Adrenal gland (tissue), 9 donors: ENCODE measurements at regions not wholly inside any gene's neighbourhood (a gene's known extent, or its start where the extent isn't known, plus 50 kb on each side); places are given as distances from the start of the nearest gene placed in this dataset.

Source experiments
- DNase-seq, 7 donors: peaks; one replicate each; pipeline ENCODE4 v3.0.0-alpha.2; 2019 to 2020
- H3K27ac ChIP-seq, 5 donors: fragments of 200-600 bp; sonication (generic) in 4 of 5; 1 replicate in 3 of 5; 2 replicates in 2 of 5; pipeline versions ENCODE4 v1.5.1 to v1.8.0; 2016 to 2020; ENCODE audit warnings: mild to moderate bottlenecking in 1 of 5
- H3K27me3 ChIP-seq: fragments of 200-600 bp; 2 replicates; pipeline ENCODE4 v1.8.0; 2021
- H3K36me3 ChIP-seq, 2 donors: fragments of 200-600 bp; replicated peaks in 1 of 2; 1 replicate in 1 of 2; 2 replicates in 1 of 2; pipeline versions ENCODE4 v1.5.1 to v1.8.0; 2018 to 2022
- H3K4me1 ChIP-seq, 2 donors: fragments of 200-600 bp; replicated peaks in 1 of 2; 1 replicate in 1 of 2; 2 replicates in 1 of 2; pipeline versions ENCODE4 v1.5.1 to v1.8.0; 2018 to 2021
- H3K4me3 ChIP-seq, 4 donors: fragments of 200-600 bp; sonication (generic) in 3 of 4; one replicate each; pipeline ENCODE4 v1.5.1; 2016 to 2018
- H3K9me3 ChIP-seq, 3 donors: fragments of 200-600 bp; sonication (generic) in 1 of 3; replicated peaks in 1 of 3; 1 replicate in 2 of 3; 2 replicates in 1 of 3; pipeline versions ENCODE4 v1.5.1 to v1.8.0; 2016 to 2021
- POLR2A ChIP-seq, 2 donors: fragments of 450-650 bp; IDR thresholded peaks; one replicate each; pipeline ENCODE4 v1.6.1; 2017; ENCODE audit warnings: antibody characterized with exemption in 2 of 2, mild to moderate bottlenecking in 2 of 2, moderate library complexity in 1 of 2
- WGBS, 4 donors: extraction: QIAGEN DNeasy Blood & Tissue Kit in 2 of 4; methylation state at CpG; one replicate each; pipeline versions ENCODE4 v1.1.5 to v1.1.7; 2013 to 2017; 5-methylcytosine and 5-hydroxymethylcytosine counted together
- intact Hi-C, 2 donors: fragments of 100-400 bp; cut with DNase I; formaldehyde crosslinking; loops; one replicate each; pipeline versions ENCODE4 v1.14.1 to v1.15.0; 2022 to 2023
- TF ChIP-seq, protein P1 (sequence below), 6 experiments: fragments of 450-650 bp in 4 of 6; fragments of 200-600 bp in 2 of 6; sonication (generic) in 1 of 6; IDR thresholded peaks; 1 replicate in 5 of 6; 2 replicates in 1 of 6; pipeline versions ENCODE4 v1.5.1 to v1.8.0; 2016 to 2021; ENCODE audit warnings: antibody characterized with exemption in 6 of 6, mild to moderate bottlenecking in 2 of 6, moderate library complexity in 1 of 6
- donor health status: healthy with polysubstance abuse.
- donor health status: Bipolar disorder and iron deficiency.
- donor health status: DM: yes; HTN: yes; CAD: no.
- donor health status: DM: no; HTN: no; CAD: no.
- donor health status: DM: no; HTN: no; CAD: no.

- intact Hi-C loops = no loop called here
- no peak overlapping the region for H3K4me3 ChIP-seq
Measured at GRCh38 chr6:113481910-113482309, 375.2 kb upstream of the MARCKS start.

GRCh38 chr6:113482771-113483170, 374.4 kb upstream of the MARCKS start:
- DNase-seq = no peak
- intact Hi-C loops = no loop called here
- Histone ChIP-seq H3K36me3 (no peaks in the 10 kb centered on the region), H3K27me3 (no peaks in the 10 kb centered on the region), H3K4me1 (no peaks in the 10 kb centered on the region), H3K4me3 (no peak overlapping the region), H3K9me3 (no peaks in the 10 kb centered on the region), H3K27ac (no peak overlapping the region)
- 68 to 77% (median 72%) methylated on average over 3 of the region's 3 CpGs for WGBS, 4 donors
- TF ChIP-seq POLR2A (IDR thresholded peaks at IDR 0.05) = no peak
- TF ChIP-seq, protein P1, sequence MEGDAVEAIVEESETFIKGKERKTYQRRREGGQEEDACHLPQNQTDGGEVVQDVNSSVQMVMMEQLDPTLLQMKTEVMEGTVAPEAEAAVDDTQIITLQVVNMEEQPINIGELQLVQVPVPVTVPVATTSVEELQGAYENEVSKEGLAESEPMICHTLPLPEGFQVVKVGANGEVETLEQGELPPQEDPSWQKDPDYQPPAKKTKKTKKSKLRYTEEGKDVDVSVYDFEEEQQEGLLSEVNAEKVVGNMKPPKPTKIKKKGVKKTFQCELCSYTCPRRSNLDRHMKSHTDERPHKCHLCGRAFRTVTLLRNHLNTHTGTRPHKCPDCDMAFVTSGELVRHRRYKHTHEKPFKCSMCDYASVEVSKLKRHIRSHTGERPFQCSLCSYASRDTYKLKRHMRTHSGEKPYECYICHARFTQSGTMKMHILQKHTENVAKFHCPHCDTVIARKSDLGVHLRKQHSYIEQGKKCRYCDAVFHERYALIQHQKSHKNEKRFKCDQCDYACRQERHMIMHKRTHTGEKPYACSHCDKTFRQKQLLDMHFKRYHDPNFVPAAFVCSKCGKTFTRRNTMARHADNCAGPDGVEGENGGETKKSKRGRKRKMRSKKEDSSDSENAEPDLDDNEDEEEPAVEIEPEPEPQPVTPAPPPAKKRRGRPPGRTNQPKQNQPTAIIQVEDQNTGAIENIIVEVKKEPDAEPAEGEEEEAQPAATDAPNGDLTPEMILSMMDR (IDR thresholded peaks at IDR 0.05) = no peak

More at GRCh38 chr6:113481910-113482309, 375.2 kb upstream of the MARCKS start:
- Histone ChIP-seq H3K27me3 (no peaks in the 10 kb centered on the region), H3K9me3 (no peaks in the 10 kb centered on the region), H3K36me3 (no peaks in the 10 kb centered on the region), H3K27ac (no peak overlapping the region), H3K4me1 (no peaks in the 10 kb centered on the region)
- DNase-seq = no peak
- TF ChIP-seq, protein P1 (IDR thresholded peaks at IDR 0.05) = no peak
- no peak for TF ChIP-seq POLR2A (IDR thresholded peaks at IDR 0.05)

- DNase-seq = no peak
- intact Hi-C loops = no loop called here
- 53 to 77% (median 69%) methylated on average over 2 of the region's 2 CpGs for WGBS, 4 donors
- Histone ChIP-seq H3K4me1 (no peaks in the 10 kb centered on the region), H3K27me3 (no peaks in the 10 kb centered on the region), H3K36me3 (no peaks in the 10 kb centered on the region), H3K27ac (no peak overlapping the region), H3K9me3 (no peaks in the 10 kb centered on the region), H3K4me3 (no peak overlapping the region)
- TF ChIP-seq POLR2A (IDR thresholded peaks at IDR 0.05) = no peak
- TF ChIP-seq, protein P1 (IDR thresholded peaks at IDR 0.05) = no peak
Measured at GRCh38 chr6:113486199-113486598, 370.9 kb upstream of the MARCKS start.

DNA sequence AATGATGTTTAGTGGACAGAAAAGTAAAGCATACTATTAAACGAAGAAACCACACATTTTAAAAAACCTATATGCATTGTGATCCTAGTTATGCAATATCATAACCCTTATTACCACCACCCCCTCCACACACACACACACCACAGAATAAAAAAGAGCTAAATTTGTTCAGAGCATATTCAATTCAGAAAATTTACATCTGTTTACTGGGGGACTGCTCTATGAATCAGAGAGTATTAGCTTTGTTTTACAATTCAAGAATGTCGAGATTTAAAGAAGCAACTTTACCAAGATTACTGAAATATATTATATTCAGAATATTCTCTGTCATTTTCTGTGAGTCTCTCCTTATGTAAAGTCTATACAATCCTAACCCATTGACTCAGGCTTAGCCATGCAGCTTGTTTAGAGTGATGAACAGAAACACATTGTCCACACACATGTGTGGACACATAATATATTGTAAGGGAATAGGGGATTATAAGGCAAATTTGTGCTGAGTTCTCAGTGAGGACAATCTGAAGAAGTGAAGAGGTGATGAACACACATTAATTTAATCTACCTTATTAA, 369.6 kb upstream of the MARCKS start:
- Histone ChIP-seq H3K4me1 (no peaks in the 10 kb centered on the region), H3K27ac (no peak overlapping the region), H3K9me3 (no peaks in the 10 kb centered on the region), H3K4me3 (no peak overlapping the region), H3K36me3 (no peaks in the 10 kb centered on the region), H3K27me3 (no peaks in the 10 kb centered on the region)
- TF ChIP-seq, protein P1 (IDR thresholded peaks at IDR 0.05) = no peak
- TF ChIP-seq POLR2A (IDR thresholded peaks at IDR 0.05) = no peak
- WGBS, 4 donors = 75 to 87% (median 79%) methylated on average over 2 of the region's 2 CpGs
- intact Hi-C loops = no loop called here
- no peak for DNase-seq
